OCI-LY7 (cell line): ENCODE measurements at regions not wholly inside any gene's neighbourhood (a gene's known extent, or its start where the extent isn't known, plus 50 kb on each side); places are given as distances from the start of the nearest gene placed in this dataset.

Source experiments
- BruUV-seq: library from RNA; stranded (reverse); fragments of 400-500 nt; replicated peaks from 2 replicates; lab custom pipeline; 2021; lab: Mats Ljungman, UMichigan
- CTCF ChIA-PET: fragments of 300-600 bp; sonication (Branson Sonifier 250); formaldehyde crosslinking; loops from one replicate; lab custom pipeline; 2022; ENCODE audit warnings: antibody characterized with exemption; ENCODE audit not compliant: unreplicated experiment; lab: Charles Lee
- POLR2A ChIA-PET: fragments of 300-600 bp; sonication (Branson Sonifier 250); formaldehyde crosslinking; loops from one replicate; lab custom pipeline; 2022; ENCODE audit warnings: antibody characterized with exemption; lab: Charles Lee
- DNase-seq: peaks from one replicate; pipeline ENCODE4 v3.0.0-alpha.2; 2015; ENCODE audit warnings: low spot score
- H2AFZ ChIP-seq: fragments of 200-600 bp; sonication (generic), shearing (Covaris generic); 2 replicates; pipeline ENCODE4 v1.6.1; 2014; ENCODE audit warnings: mild to moderate bottlenecking, antibody characterized with exemption, low read length, moderate library complexity
- H3K27ac ChIP-seq: fragments of 200-600 bp; sonication (generic); 2 replicates; pipeline ENCODE4 v1.5.1; 2014; ENCODE audit warnings: mixed run types, low read depth, mild to moderate bottlenecking, moderate library complexity, low read length, inconsistent platforms; ENCODE audit not compliant: poor library complexity, severe bottlenecking
- H3K36me3 ChIP-seq: fragments of 200-600 bp; sonication (generic); 2 replicates; pipeline ENCODE4 v1.6.1; 2014; ENCODE audit warnings: mild to moderate bottlenecking, antibody characterized with exemption, low read length, moderate library complexity, mixed read lengths; ENCODE audit not compliant: insufficient read depth
- H3K4me1 ChIP-seq: fragments of 200-600 bp; sonication (generic); 2 replicates; pipeline ENCODE4 v1.5.1; 2014; ENCODE audit warnings: mild to moderate bottlenecking, low read length; ENCODE audit not compliant: insufficient read depth, poor library complexity, severe bottlenecking
- H3K4me2 ChIP-seq: fragments of 200-600 bp; sonication (generic); 2 replicates; pipeline ENCODE4 v1.6.1; 2014; ENCODE audit warnings: mild to moderate bottlenecking, low read length
- H3K4me3 ChIP-seq: fragments of 200-600 bp; sonication (generic); 2 replicates; pipeline ENCODE4 v1.5.1; 2014; ENCODE audit warnings: mild to moderate bottlenecking, low read depth, low read length; ENCODE audit not compliant: poor library complexity, severe bottlenecking
- H3K79me2 ChIP-seq: fragments of 200-600 bp; sonication (generic); 2 replicates; pipeline ENCODE4 v1.6.1; 2016; ENCODE audit warnings: low read depth, mild to moderate bottlenecking, low read length, moderate library complexity, mixed read lengths; ENCODE audit not compliant: insufficient read depth
- H3K9me2 ChIP-seq: fragments of 200-600 bp; sonication (generic); 2 replicates; pipeline ENCODE4 v1.6.1; 2016; ENCODE audit warnings: mild to moderate bottlenecking, low read length, mixed read lengths; ENCODE audit not compliant: insufficient read depth
- H3K9me3 ChIP-seq: fragments of 200-600 bp; sonication (generic); 2 replicates; pipeline ENCODE4 v1.6.1; 2014; ENCODE audit warnings: mild to moderate bottlenecking, mixed run types, low read length, mixed read lengths
- H4K20me1 ChIP-seq: fragments of 200-600 bp; sonication (generic); 2 replicates; pipeline ENCODE4 v1.6.1; 2014; ENCODE audit warnings: mild to moderate bottlenecking, antibody characterized with exemption, low read length, moderate library complexity, mixed read lengths; ENCODE audit not compliant: insufficient read depth
- EZH2phosphoT487 ChIP-seq: fragments of 200-600 bp; sonication (generic); IDR thresholded peaks from 2 replicates; pipeline ENCODE4 v1.6.1; 2018; ENCODE audit warnings: low read depth, borderline replicate concordance, mild to moderate bottlenecking, mixed run types, antibody characterized with exemption, low read length, moderate library complexity, mixed read lengths
- intact Hi-C: fragments of 100-400 bp; cut with micrococcal nuclease; formaldehyde crosslinking; loops from one replicate; pipeline ENCODE4 v1.10.0; 2022; ENCODE audit not compliant: unreplicated experiment
- TF ChIP-seq, protein P1 (sequence below): fragments of 200-600 bp; sonication (generic); conservative IDR thresholded peaks from 2 replicates; pipeline ENCODE4 v1.5.1; 2014; ENCODE audit warnings: mild to moderate bottlenecking, antibody characterized with exemption, low read length, moderate library complexity, mixed read lengths

DNA sequence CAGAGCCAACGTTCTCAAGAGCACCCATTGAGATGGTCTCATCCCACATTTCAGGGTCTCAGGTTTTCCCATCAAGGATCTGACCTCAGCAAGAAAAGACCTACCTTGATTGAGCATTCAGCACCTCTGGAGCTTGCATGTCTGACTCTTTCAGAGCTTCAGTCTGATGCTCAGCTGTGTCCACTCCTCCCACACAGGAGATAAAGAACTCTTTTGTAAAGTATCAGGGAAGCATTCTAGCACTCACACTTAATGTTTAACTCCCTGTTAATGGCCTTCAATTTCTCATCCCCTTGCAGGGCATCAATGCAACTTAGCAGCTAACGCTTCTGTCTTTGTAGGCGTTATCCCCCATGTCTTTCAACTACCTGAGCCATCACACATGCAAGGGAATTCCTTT, 124.1 kb downstream of the GALC start:
- intact Hi-C loops = no loop called here
- H4K20me1 ChIP-seq = no peaks in the 10 kb centered on the region
- H3K36me3 ChIP-seq = no peaks in the 10 kb centered on the region
- DNase-seq = no peak
- H3K4me3 ChIP-seq = no peak overlapping the region
- no peak overlapping the region for H3K4me2 ChIP-seq
- H3K79me2 ChIP-seq = no peaks in the 10 kb centered on the region
- H3K9me3 ChIP-seq = no peaks in the 10 kb centered on the region
- BruUV-seq = no TSS peak
- CTCF ChIA-PET = no interaction called here
- H3K27ac ChIP-seq = no peak overlapping the region
- no peak overlapping the region for H2AFZ ChIP-seq
- TF ChIP-seq EZH2phosphoT487 = no peak
- TF ChIP-seq, protein P1, sequence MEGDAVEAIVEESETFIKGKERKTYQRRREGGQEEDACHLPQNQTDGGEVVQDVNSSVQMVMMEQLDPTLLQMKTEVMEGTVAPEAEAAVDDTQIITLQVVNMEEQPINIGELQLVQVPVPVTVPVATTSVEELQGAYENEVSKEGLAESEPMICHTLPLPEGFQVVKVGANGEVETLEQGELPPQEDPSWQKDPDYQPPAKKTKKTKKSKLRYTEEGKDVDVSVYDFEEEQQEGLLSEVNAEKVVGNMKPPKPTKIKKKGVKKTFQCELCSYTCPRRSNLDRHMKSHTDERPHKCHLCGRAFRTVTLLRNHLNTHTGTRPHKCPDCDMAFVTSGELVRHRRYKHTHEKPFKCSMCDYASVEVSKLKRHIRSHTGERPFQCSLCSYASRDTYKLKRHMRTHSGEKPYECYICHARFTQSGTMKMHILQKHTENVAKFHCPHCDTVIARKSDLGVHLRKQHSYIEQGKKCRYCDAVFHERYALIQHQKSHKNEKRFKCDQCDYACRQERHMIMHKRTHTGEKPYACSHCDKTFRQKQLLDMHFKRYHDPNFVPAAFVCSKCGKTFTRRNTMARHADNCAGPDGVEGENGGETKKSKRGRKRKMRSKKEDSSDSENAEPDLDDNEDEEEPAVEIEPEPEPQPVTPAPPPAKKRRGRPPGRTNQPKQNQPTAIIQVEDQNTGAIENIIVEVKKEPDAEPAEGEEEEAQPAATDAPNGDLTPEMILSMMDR = no peak
- no peaks in the 10 kb centered on the region for H3K4me1 ChIP-seq
- POLR2A ChIA-PET = no interaction called here
- no peaks in the 10 kb centered on the region for H3K9me2 ChIP-seq

GRCh38 chr14:87866116-87866515, 126.9 kb downstream of the GALC start:
- no peak for DNase-seq
- no peak overlapping the region for H3K4me2 ChIP-seq
- TF ChIP-seq EZH2phosphoT487 = no peak
- TF ChIP-seq, protein P1 = no peak
- no peaks in the 10 kb centered on the region for H3K4me1 ChIP-seq
- H3K79me2 ChIP-seq = no peaks in the 10 kb centered on the region
- no TSS peak for BruUV-seq
- POLR2A ChIA-PET = no interaction called here
- intact Hi-C loops = no loop called here
- H4K20me1 ChIP-seq = no peaks in the 10 kb centered on the region
- CTCF ChIA-PET = no interaction called here
- no peaks in the 10 kb centered on the region for H3K9me2 ChIP-seq
- H2AFZ ChIP-seq = no peak overlapping the region
- no peak overlapping the region for H3K4me3 ChIP-seq
- H3K36me3 ChIP-seq = no peaks in the 10 kb centered on the region
- H3K9me3 ChIP-seq = no peaks in the 10 kb centered on the region
- no peak overlapping the region for H3K27ac ChIP-seq

DNA sequence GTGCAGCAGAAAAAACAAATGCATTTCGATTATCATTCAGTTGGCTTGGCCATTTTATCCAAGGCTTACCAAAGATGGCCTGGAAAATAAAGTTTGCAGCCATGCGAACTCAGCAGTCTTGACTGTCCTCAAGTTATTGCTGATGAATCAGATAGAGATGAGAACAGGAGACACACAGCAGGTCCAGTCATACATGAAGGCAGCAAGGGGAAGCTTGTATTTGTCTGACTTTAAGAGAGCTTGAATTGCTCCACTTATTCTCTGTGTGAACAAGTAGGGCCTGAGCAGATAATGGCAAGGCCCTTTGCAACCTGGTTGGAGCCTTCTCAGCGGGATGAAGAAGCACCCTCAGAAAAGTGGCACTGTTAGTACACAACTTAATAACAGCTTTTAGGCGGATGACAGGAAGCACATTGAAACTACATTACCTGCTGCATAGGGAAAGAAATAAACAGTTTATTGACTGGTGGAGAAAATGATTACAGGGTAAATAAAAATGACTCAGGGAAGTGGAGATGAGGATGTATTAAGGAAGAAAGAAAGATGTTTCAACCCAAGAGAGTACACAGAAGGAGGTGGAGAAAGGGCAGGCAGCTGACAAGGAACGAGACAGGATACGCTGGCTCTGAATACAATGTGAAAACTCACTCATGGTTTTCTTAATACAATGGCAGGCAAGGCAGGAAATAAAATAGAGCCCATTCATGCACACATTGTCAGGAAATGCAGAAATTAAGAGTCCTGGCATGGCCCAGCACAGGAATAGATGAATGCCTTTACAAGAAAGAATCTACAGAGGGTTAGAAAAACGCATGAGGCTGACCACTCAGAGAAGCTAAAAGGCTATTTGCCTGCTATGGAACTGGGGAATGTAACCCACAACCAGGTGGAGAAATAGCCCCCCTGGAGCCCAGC, 128.4 kb downstream of the GALC start:
- Histone ChIP-seq H3K4me1 (no peaks in the 10 kb centered on the region), H4K20me1 (no peaks in the 10 kb centered on the region), H3K4me2 (no peak overlapping the region), H2AFZ (no peak overlapping the region), H3K9me3 (no peaks in the 10 kb centered on the region), H3K79me2 (no peaks in the 10 kb centered on the region), H3K4me3 (no peak overlapping the region), H3K27ac (no peak overlapping the region), H3K36me3 (no peaks in the 10 kb centered on the region), H3K9me2 (no peaks in the 10 kb centered on the region)
- no TSS peak for BruUV-seq
- ChIA-PET CTCF (no interaction called here), POLR2A (interaction anchor here (0.5 kb wide), 1 partner anchor 1466 kb away, joined by 3 read pairs; no protein-coding TSS in a partner anchor)
- TF ChIP-seq, protein P1 = no peak
- no peak for TF ChIP-seq EZH2phosphoT487
- intact Hi-C loops = no loop called here
- no peak for DNase-seq
